Trophoblast cell (in vitro differentiated cells and primary cell): ENCODE measurements at regions not wholly inside any gene's neighbourhood (a gene's known extent, or its start where the extent isn't known, plus 50 kb on each side); places are given as distances from the start of the nearest gene placed in this dataset.

ENCODE experiments used
- DNase-seq, 2 donors: peaks; one replicate each; pipeline ENCODE4 v3.0.0-alpha.2; 2016
- H2AFZ ChIP-seq: 2 replicates; pipeline ENCODE4 v1.6.1; 2013; ENCODE audit warnings: low read length, moderate library complexity, mild to moderate bottlenecking; ENCODE audit not compliant: insufficient read depth, poor library complexity
- H2AK5ac ChIP-seq: 2 replicates; pipeline ENCODE4 v1.6.1; 2013; ENCODE audit warnings: mild to moderate bottlenecking, low read length
- H2BK120ac ChIP-seq: 2 replicates; pipeline ENCODE4 v1.6.1; 2013; ENCODE audit warnings: low read length, mild to moderate bottlenecking, moderate library complexity; ENCODE audit not compliant: insufficient read depth, poor library complexity
- H2BK12ac ChIP-seq: 2 replicates; pipeline ENCODE4 v1.6.1; 2013; ENCODE audit warnings: mild to moderate bottlenecking, low read length, moderate library complexity
- H2BK5ac ChIP-seq: 2 replicates; pipeline ENCODE4 v1.6.1; 2013; ENCODE audit warnings: low read length, low read depth, moderate library complexity, mild to moderate bottlenecking; ENCODE audit not compliant: poor library complexity
- H3K14ac ChIP-seq: 2 replicates; pipeline ENCODE4 v1.6.1; 2013; ENCODE audit warnings: mild to moderate bottlenecking, low read length
- H3K18ac ChIP-seq: 2 replicates; pipeline ENCODE4 v1.6.1; 2013; ENCODE audit warnings: mild to moderate bottlenecking, low read length
- H3K23ac ChIP-seq: 2 replicates; pipeline ENCODE4 v1.6.1; 2013; ENCODE audit warnings: low read length
- H3K27ac ChIP-seq: 2 replicates; pipeline ENCODE4 v1.5.1; 2013; ENCODE audit warnings: low read depth, mild to moderate bottlenecking, inconsistent platforms, low read length, moderate library complexity
- H3K27me3 ChIP-seq: 2 replicates; pipeline ENCODE4 v1.6.1; 2013; ENCODE audit warnings: inconsistent platforms, mild to moderate bottlenecking, low read length, moderate library complexity; ENCODE audit not compliant: insufficient read depth
- H3K36me3 ChIP-seq, 2 experiments: 1 replicate in 1 of 2; 2 replicates in 1 of 2; pipeline ENCODE4 v1.6.1; 2013; ENCODE audit warnings: low read length in 2 of 2, mild to moderate bottlenecking in 2 of 2, moderate library complexity in 1 of 2; ENCODE audit not compliant: insufficient read depth in 2 of 2, control insufficient read depth in 1 of 2
- H3K4ac ChIP-seq: 2 replicates; pipeline ENCODE4 v1.6.1; 2013; ENCODE audit warnings: low read depth, mild to moderate bottlenecking, low read length, moderate library complexity
- H3K4me1 ChIP-seq, 2 experiments: 1 replicate in 1 of 2; 2 replicates in 1 of 2; pipeline ENCODE4 v1.6.1; 2013; ENCODE audit warnings: low read length in 2 of 2, mild to moderate bottlenecking in 2 of 2, moderate library complexity in 1 of 2; ENCODE audit not compliant: insufficient read depth in 2 of 2, control insufficient read depth in 1 of 2
- H3K4me2 ChIP-seq: 2 replicates; pipeline ENCODE4 v1.6.1; 2013; ENCODE audit warnings: inconsistent platforms, mild to moderate bottlenecking, low read length, moderate library complexity
- H3K4me3 ChIP-seq: 2 replicates; pipeline ENCODE4 v1.5.1; 2013; ENCODE audit warnings: mild to moderate bottlenecking, low read depth, low read length, inconsistent platforms
- H3K79me1 ChIP-seq: one replicate; pipeline ENCODE4 v1.6.1; 2013; ENCODE audit warnings: low read length
- H3K79me2 ChIP-seq: 2 replicates; pipeline ENCODE4 v1.6.1; 2013; ENCODE audit warnings: low read length, mild to moderate bottlenecking; ENCODE audit not compliant: control insufficient read depth, insufficient read depth, poor library complexity
- H3K9ac ChIP-seq: 2 replicates; pipeline ENCODE4 v1.6.1; 2013; ENCODE audit warnings: mild to moderate bottlenecking, low read length
- H3K9me3 ChIP-seq: 2 replicates; pipeline ENCODE4 v1.6.1; 2013; ENCODE audit warnings: low read depth, mild to moderate bottlenecking, control low read depth, inconsistent platforms, low read length; ENCODE audit not compliant: insufficient read depth
- H4K12ac ChIP-seq: 2 replicates; pipeline ENCODE4 v1.6.1; 2013; ENCODE audit warnings: low read depth, mild to moderate bottlenecking, low read length, moderate library complexity
- H4K8ac ChIP-seq: 2 replicates; pipeline ENCODE4 v1.6.1; 2013; ENCODE audit warnings: low read depth, mild to moderate bottlenecking, low read length, moderate library complexity
- H4K91ac ChIP-seq: one replicate; pipeline ENCODE4 v1.6.1; 2013; ENCODE audit warnings: low read depth, mild to moderate bottlenecking, low read length, moderate library complexity
- WGBS: extraction: QIAGEN DNeasy Blood & Tissue Kit; methylation state at CpG from one replicate; pipeline ENCODE4 v1.1.7; 2013; ENCODE audit warnings: missing lambda C conversion rate; ENCODE audit not compliant: insufficient read length, insufficient coverage; ENCODE audit errors: extremely low coverage; 5-methylcytosine and 5-hydroxymethylcytosine counted together

- no peak overlapping the region for H3K18ac ChIP-seq
- no peak overlapping the region for H2BK5ac ChIP-seq
These were observed 1272.2 kb upstream of the ACVR2A start for GRCh38 chr2:146572598-146572997.

GRCh38 chr2:146561996-146562395 lies 1282.8 kb upstream of the ACVR2A start:
- Histone ChIP-seq H4K12ac (no peak overlapping the region), H3K9ac (no peak overlapping the region), H3K4ac (no peak overlapping the region), H3K4me1 (no peaks in the 10 kb centered on the region), H3K27me3 (no peaks in the 10 kb centered on the region), H3K79me1 (no peaks in the 10 kb centered on the region), H3K4me2 (no peak overlapping the region), H2AK5ac (no peak overlapping the region), H3K27ac (no peak overlapping the region), H2BK5ac (no peak overlapping the region), H3K79me2 (no peaks in the 10 kb centered on the region), H2BK120ac (no peak overlapping the region), H4K91ac (no peak overlapping the region), H2BK12ac (no peak overlapping the region), H4K8ac (no peak overlapping the region), H3K18ac (no peak overlapping the region), H3K23ac (no peak overlapping the region), H3K36me3 (no peaks in the 10 kb centered on the region), H3K9me3 (no peaks in the 10 kb centered on the region), H3K4me3 (no peak overlapping the region), H2AFZ (no peak overlapping the region), H3K14ac (no peak overlapping the region)
- no peak for DNase-seq
- WGBS: no CpG with 5 or more reads among the region's 1 CpG

More at GRCh38 chr2:146572598-146572997, 1272.2 kb upstream of the ACVR2A start:
- Histone ChIP-seq H4K12ac (no peak overlapping the region), H3K23ac (no peak overlapping the region), H2AFZ (no peak overlapping the region), H3K4me3 (no peak overlapping the region), H3K36me3 (no peaks in the 10 kb centered on the region), H3K9me3 (no peaks in the 10 kb centered on the region), H3K4me2 (no peak overlapping the region), H3K79me1 (no peaks in the 10 kb centered on the region), H3K79me2 (no peaks in the 10 kb centered on the region), H2BK120ac (no peak overlapping the region), H2BK12ac (no peak overlapping the region), H3K4me1 (no peaks in the 10 kb centered on the region), H3K4ac (no peak overlapping the region), H4K91ac (no peak overlapping the region), H2AK5ac (no peak overlapping the region), H3K27ac (no peak overlapping the region), H4K8ac (no peak overlapping the region), H3K27me3 (no peaks in the 10 kb centered on the region), H3K9ac (no peak overlapping the region), H3K14ac (no peak overlapping the region)
- WGBS: no CpG with 5 or more reads among the region's 1 CpG
- no peak for DNase-seq

GRCh38 chr2:146547236-146547635 lies 1297.6 kb upstream of the ACVR2A start:
- H3K79me2 ChIP-seq: no peaks in the 10 kb centered on the region
- H3K23ac ChIP-seq: no peak overlapping the region
- no CpG with 5 or more reads among the region's 6 CpGs for WGBS
- no peak overlapping the region for H3K4me2 ChIP-seq
- no peak overlapping the region for H2BK120ac ChIP-seq
- H2BK5ac ChIP-seq: no peak overlapping the region
- H2AFZ ChIP-seq: no peak overlapping the region
- H3K9me3 ChIP-seq: peaks cover 4% of the 10 kb centered on the region
- H3K4me1 ChIP-seq: no peaks in the 10 kb centered on the region
- H3K27me3 ChIP-seq: no peaks in the 10 kb centered on the region
- no peak overlapping the region for H3K4me3 ChIP-seq
- H2AK5ac ChIP-seq: no peak overlapping the region
- DNase-seq: no peak
- no peak overlapping the region for H4K12ac ChIP-seq
- H3K79me1 ChIP-seq: no peaks in the 10 kb centered on the region
- H3K9ac ChIP-seq: no peak overlapping the region
- H3K18ac ChIP-seq: no peak overlapping the region
- no peak overlapping the region for H3K4ac ChIP-seq
- no peak overlapping the region for H3K27ac ChIP-seq
- no peak overlapping the region for H4K8ac ChIP-seq
- H3K36me3 ChIP-seq: no peaks in the 10 kb centered on the region
- no peak overlapping the region for H4K91ac ChIP-seq
- no peak overlapping the region for H2BK12ac ChIP-seq
- H3K14ac ChIP-seq: no peak overlapping the region

GRCh38 chr2:146544701-146545100 lies 1300.1 kb upstream of the ACVR2A start:
- peaks cover 4% of the 10 kb centered on the region for H3K9me3 ChIP-seq
- H2AK5ac ChIP-seq: no peak overlapping the region
- H3K27me3 ChIP-seq: no peaks in the 10 kb centered on the region
- H4K8ac ChIP-seq: no peak overlapping the region
- no peak overlapping the region for H2BK5ac ChIP-seq
- H3K4ac ChIP-seq: no peak overlapping the region
- H3K79me2 ChIP-seq: no peaks in the 10 kb centered on the region
- H2BK12ac ChIP-seq: no peak overlapping the region
- no CpG with 5 or more reads among the region's 5 CpGs for WGBS
- no peak overlapping the region for H2AFZ ChIP-seq
- H3K4me2 ChIP-seq: no peak overlapping the region
- H3K79me1 ChIP-seq: no peaks in the 10 kb centered on the region
- H3K36me3 ChIP-seq: no peaks in the 10 kb centered on the region
- H3K18ac ChIP-seq: no peak overlapping the region
- no peaks in the 10 kb centered on the region for H3K4me1 ChIP-seq
- H3K14ac ChIP-seq: no peak overlapping the region
- no peak overlapping the region for H2BK120ac ChIP-seq
- H4K12ac ChIP-seq: no peak overlapping the region
- no peak overlapping the region for H3K9ac ChIP-seq
- H3K27ac ChIP-seq: no peak overlapping the region
- no peak overlapping the region for H3K4me3 ChIP-seq
- no peak overlapping the region for H4K91ac ChIP-seq
- H3K23ac ChIP-seq: no peak overlapping the region
- DNase-seq: peak; percentile 38 to 60
